HEK293T (cell line): ENCODE measurements at regions not wholly inside any gene's neighbourhood (a gene's known extent, or its start where the extent isn't known, plus 50 kb on each side); places are given as distances from the start of the nearest gene placed in this dataset.
A peak's percentile ranks its signal among the peaks of the same experiment; 100 is the strongest.

Source experiments
- CTCF ChIA-PET: fragments of 350-600 bp; formaldehyde crosslinking; extraction: SDS; loops from one replicate; lab custom pipeline; 2021; ENCODE audit warnings: antibody characterized with exemption, inconsistent platforms; lab: Yijun Ruan, JAX
- POLR2A ChIA-PET: fragments of 350-600 bp; formaldehyde crosslinking; extraction: SDS; loops from one replicate; lab custom pipeline; 2020; ENCODE audit warnings: antibody characterized with exemption, inconsistent platforms; lab: Yijun Ruan, JAX
- DNase-seq: peaks from one replicate; pipeline ENCODE4 v3.0.0; 2012; ENCODE audit warnings: mixed read lengths; ENCODE audit errors: extremely low spot score
- ARNT ChIP-seq: fragments of 450-650 bp; IDR thresholded peaks from 2 replicates; pipeline ENCODE4 v1.6.1; 2017; ENCODE audit warnings: mild to moderate bottlenecking
- BHLHE40 ChIP-seq: fragments of 450-650 bp; IDR thresholded peaks from 2 replicates; pipeline ENCODE4 v1.6.1; 2016; ENCODE audit warnings: mild to moderate bottlenecking, moderate library complexity, borderline replicate concordance
- CTBP1 ChIP-seq: fragments of 450-650 bp; IDR thresholded peaks from 2 replicates; pipeline ENCODE4 v1.6.1; 2016; ENCODE audit warnings: borderline replicate concordance
- ELF4 ChIP-seq: fragments of 450-650 bp; IDR thresholded peaks from 2 replicates; pipeline ENCODE4 v1.6.1; 2017; ENCODE audit warnings: antibody characterized with exemption
- FOXA1 ChIP-seq: fragments of 450-650 bp; IDR thresholded peaks from 2 replicates; pipeline ENCODE4 v1.6.1; 2016; ENCODE audit warnings: mild to moderate bottlenecking
- FOXK2 ChIP-seq: fragments of 450-650 bp; IDR thresholded peaks from 2 replicates; pipeline ENCODE4 v1.6.1; 2016; ENCODE audit warnings: mild to moderate bottlenecking
- FOXM1 ChIP-seq: fragments of 450-650 bp; IDR thresholded peaks from 2 replicates; pipeline ENCODE4 v1.6.1; 2017; ENCODE audit warnings: mild to moderate bottlenecking, borderline replicate concordance
- HDGF ChIP-seq: fragments of 450-650 bp; IDR thresholded peaks from 2 replicates; pipeline ENCODE4 v1.6.1; 2017; ENCODE audit warnings: antibody characterized with exemption, borderline replicate concordance
- L3MBTL2 ChIP-seq: fragments of 450-650 bp; conservative IDR thresholded peaks from 2 replicates; pipeline ENCODE4 v1.6.1; 2016; ENCODE audit warnings: mild to moderate bottlenecking
- LEF1 ChIP-seq: fragments of 450-650 bp; IDR thresholded peaks from 2 replicates; pipeline ENCODE4 v1.6.1; 2017; ENCODE audit warnings: mild to moderate bottlenecking, borderline replicate concordance
- NFRKB ChIP-seq: fragments of 450-650 bp; IDR thresholded peaks from 2 replicates; pipeline ENCODE4 v1.6.1; 2016; ENCODE audit warnings: mild to moderate bottlenecking, moderate library complexity
- PKNOX1 ChIP-seq: fragments of 450-650 bp; IDR thresholded peaks from 2 replicates; pipeline ENCODE4 v1.6.1; 2016
- SP1 ChIP-seq: fragments of 450-650 bp; IDR thresholded peaks from 2 replicates; pipeline ENCODE4 v1.6.1; 2017
- SUZ12 ChIP-seq: fragments of 450-650 bp; IDR thresholded peaks from 2 replicates; pipeline ENCODE4 v1.6.1; 2016; ENCODE audit warnings: mild to moderate bottlenecking
- TARDBP ChIP-seq: fragments of 450-650 bp; IDR thresholded peaks from 2 replicates; pipeline ENCODE4 v1.6.1; 2016
- ZNF384 ChIP-seq: fragments of 450-650 bp; IDR thresholded peaks from 2 replicates; pipeline ENCODE4 v1.6.1; 2016

- DNase-seq, result peak; percentile 59
- ChIA-PET CTCF (no interaction called here), POLR2A (no interaction called here)
- TF ChIP-seq FOXK2, result no peak
- no peak for TF ChIP-seq FOXM1
- TF ChIP-seq NFRKB, result no peak
- TF ChIP-seq PKNOX1, result no peak
- no peak for TF ChIP-seq TARDBP
- TF ChIP-seq L3MBTL2, result no peak
These were observed 265.2 kb upstream of the TLE3 start for GRCh38 chr15:70362886-70363285.

GRCh38 chr15:70362350-70362749 lies 264.6 kb upstream of the TLE3 start:
- DNase-seq, result no peak
- ChIA-PET POLR2A (no interaction called here), CTCF (interaction anchor here (0.7 kb wide), 1 partner anchor 32 kb away, joined by 3 read pairs; no protein-coding TSS in a partner anchor)
- TF ChIP-seq ELF4, result no peak
- no peak for TF ChIP-seq FOXM1
- no peak for TF ChIP-seq ARNT
- no peak for TF ChIP-seq FOXK2
- TF ChIP-seq PKNOX1, result no peak

- ChIA-PET CTCF (interaction anchor here (0.7 kb wide), 1 partner anchor 32 kb away, joined by 3 read pairs; no protein-coding TSS in a partner anchor), POLR2A (no interaction called here)
- DNase-seq, result no peak
- TF ChIP-seq SP1 (no peak), TARDBP (no peak)
These were observed 264.2 kb upstream of the TLE3 start for GRCh38 chr15:70361891-70362290.

DNA sequence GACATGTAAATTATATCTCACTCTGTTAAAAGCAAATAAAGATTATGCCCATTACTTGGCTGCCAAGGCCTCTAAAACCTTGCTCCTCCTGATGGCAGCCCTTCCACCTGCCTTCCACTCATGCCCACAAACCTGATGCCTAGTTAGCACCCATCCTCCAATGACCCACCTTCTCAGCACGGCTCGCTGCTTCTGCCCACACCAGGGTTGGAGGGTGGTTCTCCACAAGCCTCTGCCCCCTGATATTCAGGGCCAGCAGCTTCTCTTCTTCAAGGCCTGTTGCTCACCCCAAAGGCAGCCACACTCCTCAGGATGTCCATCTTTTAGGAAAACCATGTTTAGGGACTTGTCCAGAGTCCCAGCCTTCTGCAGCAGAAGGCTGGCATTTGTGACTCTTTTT lies 263.4 kb upstream of the TLE3 start:
- DNase-seq, result no peak
- no peak for TF ChIP-seq L3MBTL2
- no peak for TF ChIP-seq ARNT
- no peak for TF ChIP-seq HDGF
- no peak for TF ChIP-seq NFRKB
- TF ChIP-seq SP1, result no peak
- no peak for TF ChIP-seq PKNOX1
- no peak for TF ChIP-seq SUZ12
- no peak for TF ChIP-seq LEF1
- TF ChIP-seq BHLHE40, result no peak
- TF ChIP-seq FOXM1, result no peak
- no peak for TF ChIP-seq FOXA1
- no peak for TF ChIP-seq FOXK2
- TF ChIP-seq ZNF384, result no peak
- TF ChIP-seq CTBP1, result no peak
- POLR2A ChIA-PET, result no interaction called here
- CTCF ChIA-PET, result no interaction called here

DNA sequence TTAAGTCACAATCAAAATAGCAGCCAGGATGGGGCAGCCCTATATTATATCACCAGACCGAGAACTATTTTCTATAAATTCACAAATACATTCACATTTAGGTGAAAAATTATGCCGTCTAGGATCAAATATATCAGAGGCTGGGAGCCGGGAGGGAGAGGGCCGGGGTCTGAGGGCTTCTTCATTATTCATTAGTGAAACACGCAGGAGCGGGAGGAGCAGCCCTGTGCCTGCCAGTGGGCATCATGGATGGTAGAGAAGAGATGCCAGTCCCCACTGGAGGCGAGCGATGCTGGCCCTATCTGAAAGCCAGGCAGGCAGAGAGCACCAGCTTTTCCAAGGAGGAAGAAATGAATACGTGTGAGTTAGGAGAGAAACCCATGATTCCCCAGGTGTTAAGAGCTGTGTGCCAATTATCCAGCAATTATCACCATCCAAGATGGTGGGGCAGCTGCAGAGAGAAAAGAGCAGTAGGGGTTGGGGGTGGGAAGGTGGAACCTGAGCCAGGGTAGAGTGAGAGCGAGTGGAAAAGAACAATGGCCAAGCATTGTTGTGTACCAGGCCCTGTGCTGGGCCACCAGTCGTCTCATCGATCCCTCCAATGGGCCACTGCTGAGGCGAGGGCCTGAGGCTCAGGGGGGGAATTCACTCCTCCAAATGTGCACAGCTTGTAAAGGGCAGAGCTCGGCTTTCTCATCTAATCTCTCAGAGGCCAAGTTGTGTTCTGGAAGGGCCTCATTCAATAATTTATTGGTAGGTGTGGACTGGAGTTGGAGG lies 261.3 kb upstream of the TLE3 start:
- TF ChIP-seq LEF1 (no peak), NFRKB (no peak), CTBP1 (no peak), HDGF (no peak), SUZ12 (no peak), ZNF384 (no peak), BHLHE40 (no peak), FOXK2 (no peak), ELF4 (no peak), FOXM1 (no peak), ARNT (no peak), SP1 (no peak), PKNOX1 (no peak), L3MBTL2 (no peak), TARDBP (no peak), FOXA1 (no peak)
- POLR2A ChIA-PET, result no interaction called here
- CTCF ChIA-PET, result no interaction called here

GRCh38 chr15:70358011-70358819 lies 260.5 kb upstream of the TLE3 start:
- TF ChIP-seq FOXK2 (no peak), NFRKB (no peak), FOXM1 (no peak), L3MBTL2 (no peak), LEF1 (no peak), PKNOX1 (no peak), ARNT (no peak), TARDBP (no peak), CTBP1 (no peak), ELF4 (no peak), ZNF384 (no peak), HDGF (no peak), FOXA1 (no peak), BHLHE40 (no peak), SUZ12 (no peak), SP1 (no peak)
- CTCF ChIA-PET, result no interaction called here
- POLR2A ChIA-PET, result no interaction called here
- no peak for DNase-seq

More for the DNA sequence above, 261.3 kb upstream of the TLE3 start:
- no peak for DNase-seq
